GM13977 (cell line): ENCODE measurements at regions not wholly inside any gene's neighbourhood (a gene's known extent, or its start where the extent isn't known, plus 50 kb on each side); places are given as distances from the start of the nearest gene placed in this dataset.

ENCODE experiments used
- DNase-seq: peaks from one replicate; pipeline ENCODE4 v3.0.0; 2012; ENCODE audit warnings: low spot score
- in situ Hi-C: fragments of 300-500 bp; cut with MboI; formaldehyde crosslinking; loops from one replicate; pipeline ENCODE4 v1.12.0; 2022; ENCODE audit warnings: low sequenced_read_pairs, low pct_unique_long_range_greater_than_20kb, mixed read lengths, inconsistent platforms; ENCODE audit not compliant: unreplicated experiment
- TF ChIP-seq, protein P1 (sequence below): IDR thresholded peaks from 2 replicates; pipeline ENCODE4 v1.5.1; 2012; ENCODE audit warnings: mild to moderate bottlenecking, control low read depth; ENCODE audit not compliant: insufficient read depth; ENCODE audit errors: extremely low read depth, missing control alignments

DNA sequence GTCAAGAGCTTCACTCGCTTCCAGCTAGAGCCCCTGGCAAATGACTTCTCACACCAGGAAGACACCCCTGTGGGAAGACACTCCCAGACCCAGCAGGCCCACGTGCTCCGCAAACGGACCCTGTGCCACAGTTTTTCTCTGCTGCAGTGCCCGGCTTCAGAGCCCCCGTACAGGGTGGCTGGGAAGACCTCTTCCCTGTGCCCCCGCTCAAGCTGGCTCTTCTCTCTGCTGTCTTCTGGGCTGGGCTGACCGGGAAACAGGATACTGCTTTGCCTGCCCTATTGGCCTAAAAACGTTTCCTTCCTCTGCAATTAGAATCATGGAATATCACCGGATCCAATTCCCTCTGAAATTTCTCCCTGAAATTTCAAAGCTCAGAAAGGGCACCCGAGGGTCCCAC, 63.7 kb upstream of the CRHR1 start:
- in situ Hi-C loops: no loop called here
- TF ChIP-seq, protein P1, sequence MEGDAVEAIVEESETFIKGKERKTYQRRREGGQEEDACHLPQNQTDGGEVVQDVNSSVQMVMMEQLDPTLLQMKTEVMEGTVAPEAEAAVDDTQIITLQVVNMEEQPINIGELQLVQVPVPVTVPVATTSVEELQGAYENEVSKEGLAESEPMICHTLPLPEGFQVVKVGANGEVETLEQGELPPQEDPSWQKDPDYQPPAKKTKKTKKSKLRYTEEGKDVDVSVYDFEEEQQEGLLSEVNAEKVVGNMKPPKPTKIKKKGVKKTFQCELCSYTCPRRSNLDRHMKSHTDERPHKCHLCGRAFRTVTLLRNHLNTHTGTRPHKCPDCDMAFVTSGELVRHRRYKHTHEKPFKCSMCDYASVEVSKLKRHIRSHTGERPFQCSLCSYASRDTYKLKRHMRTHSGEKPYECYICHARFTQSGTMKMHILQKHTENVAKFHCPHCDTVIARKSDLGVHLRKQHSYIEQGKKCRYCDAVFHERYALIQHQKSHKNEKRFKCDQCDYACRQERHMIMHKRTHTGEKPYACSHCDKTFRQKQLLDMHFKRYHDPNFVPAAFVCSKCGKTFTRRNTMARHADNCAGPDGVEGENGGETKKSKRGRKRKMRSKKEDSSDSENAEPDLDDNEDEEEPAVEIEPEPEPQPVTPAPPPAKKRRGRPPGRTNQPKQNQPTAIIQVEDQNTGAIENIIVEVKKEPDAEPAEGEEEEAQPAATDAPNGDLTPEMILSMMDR: no peak
- no peak for DNase-seq

DNA sequence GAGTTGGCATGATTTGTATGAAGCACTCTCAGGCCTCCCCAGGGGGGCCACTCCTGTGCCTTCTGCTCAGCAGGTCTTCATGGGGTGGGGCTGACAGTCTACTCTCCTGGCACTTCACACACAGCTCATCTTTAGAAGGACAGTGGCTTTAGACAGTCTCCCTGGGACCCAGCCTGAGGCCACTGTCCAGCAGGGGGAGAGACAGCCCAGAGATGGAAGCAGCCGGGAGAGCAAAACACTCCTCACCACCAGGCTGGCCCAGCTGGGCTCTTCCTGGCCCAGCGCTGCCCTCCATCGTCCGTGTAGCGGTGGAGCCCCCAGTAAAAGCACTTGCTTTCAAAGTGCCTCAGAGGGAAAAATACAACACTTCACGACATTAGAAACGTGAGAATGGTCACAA, 62.0 kb upstream of the CRHR1 start:
- in situ Hi-C loops: no loop called here
- TF ChIP-seq, protein P1: no peak
- no peak for DNase-seq

DNA sequence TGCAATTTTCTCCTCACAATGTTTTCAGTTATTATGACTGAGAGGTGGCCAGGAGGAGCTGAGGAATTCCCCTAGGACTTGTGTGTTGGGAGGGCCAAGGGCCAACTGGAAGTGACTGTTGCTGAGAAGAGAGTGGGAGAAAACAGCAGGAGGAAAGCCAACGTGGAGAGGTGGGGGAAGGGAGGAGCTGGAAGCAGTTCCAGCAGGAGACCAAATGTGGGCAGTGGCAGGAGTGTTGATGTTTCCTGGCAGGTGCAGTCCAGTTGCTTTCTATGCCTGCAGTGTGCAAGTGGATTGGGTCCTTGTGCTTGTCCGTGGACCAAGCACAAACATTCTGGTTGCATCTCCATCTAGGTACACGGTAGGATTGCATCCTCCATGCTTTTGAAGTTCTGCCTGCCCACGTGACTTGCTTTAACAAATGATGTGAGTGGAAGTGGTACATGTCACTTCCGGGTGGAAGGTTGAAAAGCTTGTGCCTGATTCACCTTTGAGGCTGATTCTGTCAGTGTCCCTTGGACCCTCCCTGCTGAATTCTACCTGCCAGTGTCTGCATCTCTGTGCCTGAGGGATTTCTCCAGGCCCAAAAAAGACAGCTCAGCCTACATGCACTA, 54.7 kb upstream of the CRHR1 start:
- in situ Hi-C loops: no loop called here
- TF ChIP-seq, protein P1: no peak
- DNase-seq: no peak

DNA sequence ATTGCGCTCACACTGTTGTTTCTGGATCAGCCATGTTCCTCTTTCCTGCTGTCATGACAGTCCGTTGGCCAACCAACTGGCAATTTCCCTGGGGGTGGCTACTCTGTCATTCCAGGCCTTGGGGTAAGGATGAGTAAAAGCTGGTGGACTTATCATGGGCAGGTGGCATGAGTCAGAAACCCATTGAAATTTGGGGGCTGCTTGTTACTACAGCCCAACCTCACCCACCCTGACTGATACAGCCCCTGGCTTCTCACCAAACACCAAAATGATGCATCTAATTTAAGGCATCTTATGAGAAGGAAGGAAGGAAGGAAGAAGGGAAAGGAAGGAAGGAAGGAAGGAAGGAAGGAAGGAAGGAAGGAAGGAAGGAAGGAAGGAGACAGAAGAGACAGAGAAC, 53.9 kb upstream of the CRHR1 start:
- in situ Hi-C loops: no loop called here
- TF ChIP-seq, protein P1: no peak

DNA sequence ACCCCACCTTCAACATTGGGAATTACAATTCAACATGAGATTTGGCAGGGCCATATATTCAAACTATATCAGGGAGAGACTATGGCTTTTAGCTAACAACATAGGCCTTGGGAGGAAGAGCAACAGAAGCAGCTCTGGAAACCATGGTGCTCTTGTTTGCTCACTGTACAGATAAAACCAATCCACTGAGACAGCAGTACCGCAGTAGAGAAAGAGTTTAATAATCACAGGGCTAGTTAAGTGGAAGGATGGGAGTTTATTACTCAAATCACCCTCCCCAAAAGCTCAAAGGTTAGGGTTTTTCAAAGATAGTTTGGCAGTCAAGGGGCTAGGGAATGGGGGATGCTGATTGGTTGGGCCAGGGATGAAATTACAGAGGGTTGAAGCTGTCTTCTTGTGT, 52.7 kb upstream of the CRHR1 start:
- DNase-seq: no peak
- in situ Hi-C loops: no loop called here
- TF ChIP-seq, protein P1: no peak

More for the DNA sequence above, 53.9 kb upstream of the CRHR1 start:
- DNase-seq: no peak

DNA sequence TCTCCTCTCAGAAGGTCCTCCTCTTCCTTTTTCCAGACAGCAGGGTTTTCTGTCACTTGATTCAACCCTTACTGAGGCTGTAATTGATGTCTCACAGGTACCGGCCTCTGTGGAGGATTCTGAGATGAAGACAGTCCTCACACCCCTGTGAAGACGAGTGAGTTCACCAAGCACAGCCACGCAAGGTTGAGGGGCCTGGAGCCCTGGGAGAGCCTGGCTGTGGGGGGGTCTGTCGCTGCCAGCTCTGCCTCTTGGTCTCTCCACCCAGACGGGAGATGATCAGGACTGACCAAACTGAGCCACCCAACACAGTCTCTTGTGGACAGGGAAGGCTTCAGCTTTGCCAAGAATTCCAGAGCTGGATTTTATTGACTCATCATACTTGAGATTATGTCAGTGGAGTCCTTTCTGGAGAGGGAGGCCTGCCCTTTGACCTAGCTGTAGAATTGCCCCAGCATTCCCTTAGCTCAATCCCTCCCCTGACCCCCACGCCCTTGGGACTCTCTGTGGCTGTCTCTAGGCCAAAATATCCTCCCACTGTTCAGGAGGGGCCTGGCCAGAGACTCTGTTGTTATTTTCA, 51.1 kb upstream of the CRHR1 start:
- TF ChIP-seq, protein P1: no peak
- no peak for DNase-seq
- in situ Hi-C loops: no loop called here
